Occipital lobe (tissue), 1 donor: ENCODE measurements at regions not wholly inside any gene's neighbourhood (a gene's known extent, or its start where the extent isn't known, plus 50 kb on each side); places are given as distances from the start of the nearest gene placed in this dataset.

Source experiments
- DNase-seq: peaks from one replicate; lab custom pipeline; 2025; lab: John Stamatoyannopoulos, UW

DNA sequence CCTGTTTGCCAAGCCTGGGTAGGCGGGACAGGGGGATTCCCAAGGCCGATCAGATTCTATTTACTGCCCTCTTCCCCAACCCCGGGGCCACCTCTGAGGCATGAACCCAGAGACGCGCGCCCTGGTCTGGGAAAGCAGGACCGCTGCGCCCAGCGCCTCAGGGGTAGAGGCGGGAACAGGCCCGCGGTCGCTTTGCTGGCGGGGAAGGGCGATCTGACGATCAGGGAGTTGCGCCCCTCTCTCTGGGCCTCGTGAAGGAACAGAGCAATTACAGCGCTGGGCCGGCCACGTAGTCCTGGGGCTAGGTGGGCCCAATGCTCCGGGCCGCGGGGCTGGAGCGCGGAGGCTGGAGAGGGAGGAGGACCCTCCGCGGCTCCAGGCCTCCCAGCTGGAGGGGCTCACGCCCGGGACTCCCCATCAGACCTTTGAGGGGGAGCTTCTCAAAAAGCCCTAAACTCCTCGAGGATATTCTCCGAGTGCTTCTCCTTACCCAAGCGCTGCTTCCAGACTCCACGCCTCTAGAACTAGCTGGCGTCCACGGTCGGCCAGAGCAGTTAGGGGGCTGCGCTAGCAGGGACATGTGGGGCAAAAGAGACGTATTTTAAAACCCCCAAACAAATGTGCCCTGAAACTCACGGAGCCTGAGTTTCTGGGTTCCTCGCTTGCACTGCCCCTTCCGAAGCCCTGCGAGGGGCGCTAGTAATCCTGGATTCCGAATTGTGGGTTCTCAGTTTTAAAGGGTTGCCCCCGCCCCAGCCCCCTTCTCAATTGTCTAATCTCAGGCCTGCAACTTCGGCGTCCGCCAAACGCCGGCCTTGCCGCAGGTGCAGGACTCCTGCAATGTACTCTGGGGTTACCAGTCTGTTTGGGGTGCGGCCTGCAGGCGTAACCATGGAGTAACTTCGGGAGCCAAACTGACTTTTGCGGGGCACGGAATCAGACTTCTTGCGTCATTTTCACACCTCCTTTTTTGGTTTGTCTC, 57.6 kb downstream of the TMEM174 start:
- no peak for DNase-seq

DNA sequence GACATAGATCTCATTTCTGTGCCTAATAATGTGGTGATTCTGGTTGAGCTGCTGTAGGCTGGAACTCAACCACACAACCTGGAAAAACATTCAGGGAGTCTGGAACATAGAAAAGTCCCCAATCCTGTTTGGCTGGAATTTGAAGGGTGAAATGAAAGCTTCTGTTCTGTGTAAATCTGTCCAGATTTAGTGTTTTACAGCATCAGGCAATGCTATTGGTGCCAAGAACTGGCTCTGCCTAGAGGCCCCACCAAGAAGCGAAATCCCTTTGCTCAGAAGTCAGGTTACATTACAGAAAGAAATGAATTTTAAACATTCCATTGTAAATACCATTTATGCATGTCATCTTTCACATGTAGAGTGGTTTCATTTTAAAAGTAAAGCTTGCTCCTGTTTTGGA, 56.3 kb downstream of the TMEM174 start:
- no peak for DNase-seq

DNA sequence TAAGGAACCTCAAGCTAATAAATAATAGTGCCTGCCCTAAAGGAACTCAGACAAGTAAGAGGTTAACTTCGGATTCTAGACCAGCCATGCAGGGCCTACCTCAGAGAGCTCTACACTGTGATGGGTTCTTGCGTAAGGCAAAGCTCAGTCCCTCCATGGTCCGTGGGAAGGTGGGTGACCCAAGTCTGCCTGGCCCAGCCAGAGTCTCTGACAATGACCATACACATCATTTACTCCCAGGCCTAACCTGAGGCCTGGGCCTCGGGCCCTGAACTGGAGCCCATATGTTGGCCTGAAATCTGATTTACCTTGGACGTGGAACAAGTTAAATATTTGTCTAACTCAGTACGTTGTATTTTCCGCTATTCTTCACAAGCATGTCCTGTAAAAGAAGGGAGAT, 55.1 kb downstream of the TMEM174 start:
- DNase-seq, result no peak
